ENCODE measurements at regions not wholly inside any gene's neighbourhood (a gene's known extent, or its start where the extent isn't known, plus 50 kb on each side); places are given as distances from the start of the nearest gene placed in this dataset.
"Not testable (repeated sequence)": the region's sequence is repeated elsewhere in the genome, so short reads cannot be mapped to it uniquely, and the experiment has no call there.

GRCh38 chr3:145448436-145448835 is 712.5 kb downstream of the PLOD2 start:
- DNase-seq: no peak
- Histone ChIP-seq H3K9me3 (no peaks in the 10 kb centered on the region), H3K4me3 (no peak overlapping the region), H3K27me3 (no peaks in the 10 kb centered on the region), H3K36me3 (no peaks in the 10 kb centered on the region), H3K27ac (no peak overlapping the region), H3K4me1 (no peaks in the 10 kb centered on the region), H3K9ac (ENCODE audit: low read depth in 2 of 2, low read length in 2 of 2) (no peak overlapping the region)
- intact Hi-C loops (cut with DNase I): no loop called here
- TF ChIP-seq CTCF (IDR thresholded peaks at IDR 0.05): no peak

GRCh38 chr3:145450018-145450682 is 710.8 kb downstream of the PLOD2 start:
- H3K4me1 ChIP-seq: no peaks in the 10 kb centered on the region
- H3K9me3 ChIP-seq: no peaks in the 10 kb centered on the region
- no peak for TF ChIP-seq CTCF (IDR thresholded peaks at IDR 0.05)
- no peak overlapping the region for H3K27ac ChIP-seq
- H3K4me3 ChIP-seq: no peak overlapping the region
- intact Hi-C loops (cut with DNase I): no loop called here
- H3K27me3 ChIP-seq: no peaks in the 10 kb centered on the region
- no peaks in the 10 kb centered on the region for H3K36me3 ChIP-seq
- DNase-seq: no peak
- H3K9ac ChIP-seq (ENCODE audit: low read depth in 2 of 2, low read length in 2 of 2): no peak overlapping the region

- H3K4me1 ChIP-seq: no peaks in the 10 kb centered on the region
- no peaks in the 10 kb centered on the region for H3K27me3 ChIP-seq
- no peaks in the 10 kb centered on the region for H3K36me3 ChIP-seq
- no peak overlapping the region for H3K9ac ChIP-seq (ENCODE audit: low read depth in 2 of 2, low read length in 2 of 2)
- TF ChIP-seq CTCF (IDR thresholded peaks at IDR 0.05): no peak
- no peak overlapping the region for H3K4me3 ChIP-seq
- no peak overlapping the region for H3K27ac ChIP-seq
- intact Hi-C loops (cut with DNase I): no loop called here
- H3K9me3 ChIP-seq: no peaks in the 10 kb centered on the region
- no peak for DNase-seq
Measured at GRCh38 chr3:145457825-145458552, 703.0 kb downstream of the PLOD2 start.

- H3K4me1 ChIP-seq; H3K9ac ChIP-seq (ENCODE audit: low read depth in 2 of 2, low read length in 2 of 2); DNase-seq; intact Hi-C loops (cut with DNase I); H3K27me3 ChIP-seq; H3K27ac ChIP-seq; H3K9me3 ChIP-seq; H3K36me3 ChIP-seq; H3K4me3 ChIP-seq: not testable (repeated sequence)
Measured at GRCh38 chr3:145459681-145460080, 701.3 kb downstream of the PLOD2 start.

- Histone ChIP-seq H3K9me3 (no peaks in the 10 kb centered on the region), H3K4me3 (no peak overlapping the region)
- no peak for DNase-seq
Measured at GRCh38 chr3:145471976-145472375, 689.0 kb downstream of the PLOD2 start.

GRCh38 chr3:145482735-145483134 is 678.2 kb downstream of the PLOD2 start:
- not testable (repeated sequence) for DNase-seq

More at GRCh38 chr3:145471976-145472375, 689.0 kb downstream of the PLOD2 start:
- no peak overlapping the region for H3K9ac ChIP-seq (ENCODE audit: low read depth in 2 of 2, low read length in 2 of 2)
- no peaks in the 10 kb centered on the region for H3K27me3 ChIP-seq
- no peaks in the 10 kb centered on the region for H3K36me3 ChIP-seq
- no peak overlapping the region for H3K27ac ChIP-seq
- H3K4me1 ChIP-seq: no peaks in the 10 kb centered on the region
- no peak for TF ChIP-seq CTCF (IDR thresholded peaks at IDR 0.05)
- intact Hi-C loops (cut with DNase I): no loop called here

More at GRCh38 chr3:145482735-145483134, 678.2 kb downstream of the PLOD2 start:
- H3K4me1 ChIP-seq; intact Hi-C loops (cut with DNase I); H3K4me3 ChIP-seq; H3K9me3 ChIP-seq; H3K27me3 ChIP-seq; H3K9ac ChIP-seq (ENCODE audit: low read depth in 2 of 2, low read length in 2 of 2); H3K36me3 ChIP-seq; H3K27ac ChIP-seq: not testable (repeated sequence)

All from colonic mucosa (tissue), 4 donors.